ENCODE measurements at regions not wholly inside any gene's neighbourhood (a gene's known extent, or its start where the extent isn't known, plus 50 kb on each side); places are given as distances from the start of the nearest gene placed in this dataset.

DNA sequence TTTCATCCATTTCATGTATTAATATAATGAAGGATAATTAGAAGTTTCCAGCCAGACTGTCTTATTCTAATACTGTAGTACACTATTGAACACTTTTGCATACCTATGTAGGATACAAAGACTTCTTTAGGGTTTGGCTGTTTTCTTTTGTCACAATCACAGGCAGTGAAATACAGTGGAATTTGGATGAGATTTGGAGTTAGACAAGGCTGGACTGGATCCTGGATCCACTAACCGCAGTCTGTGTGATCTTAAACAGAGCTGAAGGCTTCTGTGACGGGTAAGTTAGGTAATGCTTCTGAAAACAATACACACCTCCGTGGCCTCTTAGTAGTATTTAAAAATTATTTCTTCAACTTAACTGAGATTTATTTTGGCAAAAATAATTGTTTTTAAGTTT, 1128.6 kb upstream of the CDH2 start:
- Histone ChIP-seq H3K4me1 (no peaks in the 10 kb centered on the region), H3K9me3 (no peaks in the 10 kb centered on the region), H3K4me3 (no peak overlapping the region), H3K4me2 (no peak overlapping the region), H3K27ac (no peak overlapping the region)
- WGBS (ENCODE audit: missing lambda C conversion rate) = 62% methylated on average over 3 of the region's 3 CpGs
- ATAC-seq (no peak), FAIRE-seq (no peak), DNase-seq (ENCODE audit: low read depth in 1 of 2, low spot score in 1 of 2) (no peak)
- POLR2A ChIA-PET = no interaction called here
- TF ChIP-seq TP53 (CRISPR knock-in tag; IDR thresholded peaks at IDR 0.05) (no peak), MAZ (IDR thresholded peaks at IDR 0.05; ENCODE audit: borderline replicate concordance, low read depth, low read length) (no peak), PHF8 (IDR thresholded peaks at IDR 0.05; ENCODE audit: borderline replicate concordance, low read depth) (no peak), TFCP2L1 (CRISPR knock-in tag; IDR thresholded peaks at IDR 0.05) (no peak), CBX2 (IDR thresholded peaks at IDR 0.05; ENCODE audit: borderline replicate concordance, low read depth) (no peak), CBX8 (IDR thresholded peaks at IDR 0.05) (no peak), SMC3 (IDR thresholded peaks at IDR 0.05) (no peak), NFE2L2 (conservative IDR thresholded peaks at IDR 0.05; ENCODE audit: low read length) (no peak), EP300 (IDR thresholded peaks at IDR 0.05) (no peak), FOXS1 (CRISPR knock-in tag; IDR thresholded peaks at IDR 0.05) (no peak), HOXB13 (CRISPR knock-in tag; IDR thresholded peaks at IDR 0.05; ENCODE audit: low read depth) (no peak)
- TF ChIP-seq, protein P1, sequence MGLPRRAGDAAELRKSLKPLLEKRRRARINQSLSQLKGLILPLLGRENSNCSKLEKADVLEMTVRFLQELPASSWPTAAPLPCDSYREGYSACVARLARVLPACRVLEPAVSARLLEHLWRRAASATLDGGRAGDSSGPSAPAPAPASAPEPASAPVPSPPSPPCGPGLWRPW (IDR thresholded peaks at IDR 0.05) = no peak
- TF ChIP-seq, protein P2, sequence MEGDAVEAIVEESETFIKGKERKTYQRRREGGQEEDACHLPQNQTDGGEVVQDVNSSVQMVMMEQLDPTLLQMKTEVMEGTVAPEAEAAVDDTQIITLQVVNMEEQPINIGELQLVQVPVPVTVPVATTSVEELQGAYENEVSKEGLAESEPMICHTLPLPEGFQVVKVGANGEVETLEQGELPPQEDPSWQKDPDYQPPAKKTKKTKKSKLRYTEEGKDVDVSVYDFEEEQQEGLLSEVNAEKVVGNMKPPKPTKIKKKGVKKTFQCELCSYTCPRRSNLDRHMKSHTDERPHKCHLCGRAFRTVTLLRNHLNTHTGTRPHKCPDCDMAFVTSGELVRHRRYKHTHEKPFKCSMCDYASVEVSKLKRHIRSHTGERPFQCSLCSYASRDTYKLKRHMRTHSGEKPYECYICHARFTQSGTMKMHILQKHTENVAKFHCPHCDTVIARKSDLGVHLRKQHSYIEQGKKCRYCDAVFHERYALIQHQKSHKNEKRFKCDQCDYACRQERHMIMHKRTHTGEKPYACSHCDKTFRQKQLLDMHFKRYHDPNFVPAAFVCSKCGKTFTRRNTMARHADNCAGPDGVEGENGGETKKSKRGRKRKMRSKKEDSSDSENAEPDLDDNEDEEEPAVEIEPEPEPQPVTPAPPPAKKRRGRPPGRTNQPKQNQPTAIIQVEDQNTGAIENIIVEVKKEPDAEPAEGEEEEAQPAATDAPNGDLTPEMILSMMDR (IDR thresholded peaks at IDR 0.05) = no peak
- TF ChIP-seq, protein P3, sequence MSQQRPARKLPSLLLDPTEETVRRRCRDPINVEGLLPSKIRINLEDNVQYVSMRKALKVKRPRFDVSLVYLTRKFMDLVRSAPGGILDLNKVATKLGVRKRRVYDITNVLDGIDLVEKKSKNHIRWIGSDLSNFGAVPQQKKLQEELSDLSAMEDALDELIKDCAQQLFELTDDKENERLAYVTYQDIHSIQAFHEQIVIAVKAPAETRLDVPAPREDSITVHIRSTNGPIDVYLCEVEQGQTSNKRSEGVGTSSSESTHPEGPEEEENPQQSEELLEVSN (IDR thresholded peaks at IDR 0.05; ENCODE audit: borderline replicate concordance, low read depth) = no peak
- CTCF ChIA-PET = no interaction called here

DNA sequence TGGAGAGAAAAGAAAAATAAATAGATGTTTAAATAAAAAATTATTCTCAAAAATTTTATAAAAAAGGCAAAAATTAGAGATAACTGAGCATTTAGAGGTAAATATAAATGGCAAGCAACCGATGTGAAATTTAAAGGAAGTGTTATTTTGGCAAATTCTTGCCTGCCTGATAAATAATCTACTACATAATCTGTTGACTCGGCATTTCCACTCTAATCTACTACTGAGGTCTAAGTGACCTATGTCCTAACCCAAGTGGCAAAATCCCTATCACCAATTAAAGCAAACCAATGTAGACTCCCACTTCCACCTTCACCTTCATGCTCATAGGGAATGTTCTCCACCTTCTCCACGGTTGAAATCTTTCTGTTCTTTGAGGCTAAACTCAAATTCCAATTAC, 1124.1 kb upstream of the CDH2 start:
- Histone ChIP-seq H3K4me3 (no peak overlapping the region), H3K4me2 (no peak overlapping the region), H3K4me1 (no peaks in the 10 kb centered on the region), H3K9me3 (no peaks in the 10 kb centered on the region), H3K27ac (no peak overlapping the region)
- TF ChIP-seq MAFK (IDR thresholded peaks at IDR 0.05; ENCODE audit: partially characterized antibody) = peak; percentile 39
- no peak for TF ChIP-seq CHD4 (IDR thresholded peaks at IDR 0.05; ENCODE audit: borderline replicate concordance)
- no peak for TF ChIP-seq JUNB (IDR thresholded peaks at IDR 0.05)
- 11% methylated on average over 3 of the region's 3 CpGs for WGBS (ENCODE audit: missing lambda C conversion rate)
- DNase-seq (ENCODE audit: low read depth in 1 of 2, low spot score in 1 of 2) = no peak
- no peak for ATAC-seq
- CTCF ChIA-PET = no interaction called here
- POLR2A ChIA-PET = no interaction called here
- no peak for FAIRE-seq

DNA sequence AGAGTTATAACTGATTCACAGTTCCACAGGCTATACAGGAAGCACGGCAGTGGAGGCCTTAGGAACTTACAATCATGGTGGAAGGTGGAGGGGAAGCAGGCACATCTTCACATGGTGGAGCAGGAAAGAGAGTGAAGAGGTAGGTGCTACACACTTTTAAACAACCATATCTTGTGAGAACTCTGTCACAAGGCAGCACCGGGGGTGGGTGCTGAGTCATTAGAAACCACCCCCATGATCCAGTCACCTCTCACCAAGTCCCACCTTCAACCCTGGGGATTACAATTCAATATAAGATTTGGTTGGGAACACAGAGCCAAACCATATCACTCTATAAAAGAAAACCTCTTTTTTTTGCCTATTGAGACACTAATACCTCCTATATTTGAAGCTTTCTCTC, 1108.5 kb upstream of the CDH2 start:
- H3K4me1 ChIP-seq = no peaks in the 10 kb centered on the region
- 22% methylated on average over 2 of the region's 2 CpGs for WGBS (ENCODE audit: missing lambda C conversion rate)
- H3K9me3 ChIP-seq = no peaks in the 10 kb centered on the region
- ChIA-PET POLR2A (no interaction called here), CTCF (no interaction called here)
- H3K4me2 ChIP-seq = no peak overlapping the region
- DNase-seq (ENCODE audit: low read depth in 1 of 2, low spot score in 1 of 2) (no peak), ATAC-seq (no peak), FAIRE-seq (no peak)
- no peak overlapping the region for H3K27ac ChIP-seq
- no peak for TF ChIP-seq FOSB (CRISPR knock-in tag; IDR thresholded peaks at IDR 0.05)
- H3K4me3 ChIP-seq = no peak overlapping the region

DNA sequence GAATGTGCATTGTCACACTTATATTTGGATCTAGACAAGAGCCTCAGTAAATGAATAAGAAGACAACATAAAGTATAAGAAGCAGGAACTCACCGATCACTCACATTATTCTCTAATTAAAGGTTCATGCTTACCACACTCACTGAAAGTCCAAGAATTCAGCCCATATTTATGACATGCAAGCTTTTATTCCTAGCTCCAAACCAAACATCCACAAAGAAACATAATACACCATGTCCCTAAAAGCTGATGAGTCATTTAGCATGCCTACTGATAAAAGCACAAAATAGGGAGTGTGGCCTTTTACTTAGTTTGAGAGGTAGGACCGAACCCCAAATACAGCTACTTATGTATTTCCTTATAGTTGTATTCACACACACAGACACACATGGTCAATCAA, 1094.6 kb upstream of the CDH2 start:
- ATAC-seq = no peak
- Histone ChIP-seq H3K9me3 (no peaks in the 10 kb centered on the region), H3K27ac (no peak overlapping the region), H3K4me2 (no peak overlapping the region), H3K4me1 (no peaks in the 10 kb centered on the region), H3K4me3 (no peak overlapping the region)
- CTCF ChIA-PET = no interaction called here
- WGBS (ENCODE audit: missing lambda C conversion rate) = 41% methylated on average over 2 of the region's 2 CpGs
- TF ChIP-seq, protein P4, sequence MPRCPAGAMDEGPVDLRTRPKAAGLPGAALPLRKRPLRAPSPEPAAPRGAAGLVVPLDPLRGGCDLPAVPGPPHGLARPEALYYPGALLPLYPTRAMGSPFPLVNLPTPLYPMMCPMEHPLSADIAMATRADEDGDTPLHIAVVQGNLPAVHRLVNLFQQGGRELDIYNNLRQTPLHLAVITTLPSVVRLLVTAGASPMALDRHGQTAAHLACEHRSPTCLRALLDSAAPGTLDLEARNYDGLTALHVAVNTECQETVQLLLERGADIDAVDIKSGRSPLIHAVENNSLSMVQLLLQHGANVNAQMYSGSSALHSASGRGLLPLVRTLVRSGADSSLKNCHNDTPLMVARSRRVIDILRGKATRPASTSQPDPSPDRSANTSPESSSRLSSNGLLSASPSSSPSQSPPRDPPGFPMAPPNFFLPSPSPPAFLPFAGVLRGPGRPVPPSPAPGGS (IDR thresholded peaks at IDR 0.05) = no peak
- TF ChIP-seq FOXS1 (CRISPR knock-in tag; IDR thresholded peaks at IDR 0.05) (no peak), POLR2AphosphoS2 (conservative IDR thresholded peaks at IDR 0.05; ENCODE audit: low read length) (no peak), MYC (IDR thresholded peaks at IDR 0.05; ENCODE audit: borderline replicate concordance, low read length) (no peak), FOSB (CRISPR knock-in tag; IDR thresholded peaks at IDR 0.05) (no peak)
- POLR2A ChIA-PET = no interaction called here
- no peak for DNase-seq (ENCODE audit: low read depth in 1 of 2, low spot score in 1 of 2)
- no peak for FAIRE-seq
